ENCODE measurements at regions not wholly inside any gene's neighbourhood (a gene's known extent, or its start where the extent isn't known, plus 50 kb on each side); places are given as distances from the start of the nearest gene placed in this dataset.

DNA sequence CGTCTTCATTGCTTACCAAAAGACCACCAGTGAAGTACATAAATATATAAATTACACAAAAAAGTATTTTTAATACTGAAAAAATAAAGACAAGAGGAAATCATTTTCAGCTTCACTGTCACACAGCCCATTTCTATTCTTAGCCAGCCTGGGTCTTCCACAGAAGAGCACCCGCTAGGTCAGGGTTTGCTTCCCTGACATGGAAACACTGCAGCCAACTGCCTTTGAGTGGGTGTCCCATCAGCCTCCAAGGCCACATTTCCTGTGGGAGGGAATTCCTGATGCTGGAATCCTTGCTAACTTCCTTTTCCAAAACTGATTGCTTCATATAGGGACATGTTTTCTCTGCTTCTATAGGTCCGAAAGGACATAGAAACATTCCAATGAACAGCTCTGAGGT, 137.8 kb upstream of the CAV2 start:
- Mint-ChIP-seq H3K27ac (no peak overlapping the region), H3K9me3 (peaks cover 11% of the 10 kb centered on the region), H3K27me3 (ENCODE audit: low read depth, poor library complexity) (no peaks in the 10 kb centered on the region), H3K4me1 (peaks cover 19% of the 10 kb centered on the region), H3K4me3 (no peak overlapping the region), H3K36me3 (ENCODE audit: low read depth) (no peaks in the 10 kb centered on the region)
- DNase-seq = no peak
- no peak for TF ChIP-seq CTCF (IDR thresholded peaks at IDR 0.05)

DNA sequence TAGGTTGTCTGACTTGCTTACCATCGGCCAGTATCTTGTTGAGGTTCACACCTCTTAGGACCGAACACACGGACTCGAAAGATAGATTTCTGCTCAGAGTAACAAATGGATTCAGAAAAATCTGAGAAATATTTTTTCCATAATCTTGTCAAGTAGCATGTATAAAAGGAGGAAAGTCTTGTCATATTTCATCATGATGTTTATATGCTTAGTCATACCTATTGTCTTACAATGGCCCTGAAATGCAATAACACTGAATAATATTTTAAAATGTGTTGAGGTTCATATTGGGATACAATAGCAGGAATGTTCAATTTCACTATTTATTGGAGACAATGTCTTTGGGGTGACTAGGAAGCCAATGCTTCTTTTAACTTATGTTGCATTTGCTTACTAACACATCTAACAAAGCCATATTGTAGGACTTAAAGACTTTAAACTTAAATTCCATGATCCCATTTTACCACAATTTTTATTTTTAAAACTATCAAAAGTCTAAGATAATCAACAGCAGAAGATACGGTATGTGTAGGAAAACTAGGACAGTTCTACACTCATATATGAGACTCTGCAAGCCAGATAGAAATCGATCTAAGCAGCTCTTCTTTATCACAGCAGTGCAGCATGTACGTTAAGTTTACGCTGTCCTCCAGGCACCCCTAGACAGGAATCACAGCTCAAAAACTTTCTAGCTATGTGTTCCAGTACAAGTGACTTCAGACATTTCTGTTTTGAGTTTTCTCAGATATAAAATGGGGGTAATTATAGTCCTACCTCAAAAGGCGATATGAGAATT, 135.7 kb upstream of the CAV2 start:
- no peak for DNase-seq
- Mint-ChIP-seq H3K9me3 (peaks cover 7% of the 10 kb centered on the region), H3K4me3 (no peak overlapping the region), H3K4me1 (no peaks in the 10 kb centered on the region), H3K27ac (no peak overlapping the region), H3K36me3 (ENCODE audit: low read depth) (no peaks in the 10 kb centered on the region), H3K27me3 (ENCODE audit: low read depth, poor library complexity) (no peaks in the 10 kb centered on the region)
- TF ChIP-seq CTCF (IDR thresholded peaks at IDR 0.05) = no peak

GRCh38 chr7:116364469-116364868, 135.1 kb upstream of the CAV2 start:
- H3K4me3 Mint-ChIP-seq = no peak overlapping the region
- no peaks in the 10 kb centered on the region for H3K27me3 Mint-ChIP-seq (ENCODE audit: low read depth, poor library complexity)
- peaks cover 7% of the 10 kb centered on the region for H3K9me3 Mint-ChIP-seq
- no peak overlapping the region for H3K27ac Mint-ChIP-seq
- no peak for TF ChIP-seq CTCF (IDR thresholded peaks at IDR 0.05)
- no peaks in the 10 kb centered on the region for H3K36me3 Mint-ChIP-seq (ENCODE audit: low read depth)
- no peaks in the 10 kb centered on the region for H3K4me1 Mint-ChIP-seq
- DNase-seq = no peak

- TF ChIP-seq CTCF (IDR thresholded peaks at IDR 0.05) = no peak
- Mint-ChIP-seq H3K36me3 (ENCODE audit: low read depth) (peaks cover 4% of the 10 kb centered on the region), H3K27me3 (ENCODE audit: low read depth, poor library complexity) (no peaks in the 10 kb centered on the region), H3K9me3 (peaks cover 13% of the 10 kb centered on the region), H3K27ac (no peak overlapping the region), H3K4me1 (no peaks in the 10 kb centered on the region), H3K4me3 (no peak overlapping the region)
- no peak for DNase-seq
Measured at GRCh38 chr7:116365797-116366196, 133.7 kb upstream of the CAV2 start.

GRCh38 chr7:116367171-116367813, 132.2 kb upstream of the CAV2 start:
- Mint-ChIP-seq H3K27ac (no peak overlapping the region), H3K9me3 (peaks cover 21% of the 10 kb centered on the region)
- DNase-seq = no peak

More at GRCh38 chr7:116367171-116367813, 132.2 kb upstream of the CAV2 start:
- Mint-ChIP-seq H3K4me3 (no peak overlapping the region), H3K36me3 (ENCODE audit: low read depth) (peaks cover 4% of the 10 kb centered on the region), H3K27me3 (ENCODE audit: low read depth, poor library complexity) (no peaks in the 10 kb centered on the region), H3K4me1 (no peaks in the 10 kb centered on the region)
- TF ChIP-seq CTCF (IDR thresholded peaks at IDR 0.05) = no peak

Data from nephron progenitor cell (in vitro differentiated cells).